ENCODE measurements at regions not wholly inside any gene's neighbourhood (a gene's known extent, or its start where the extent isn't known, plus 50 kb on each side); places are given as distances from the start of the nearest gene placed in this dataset.

GRCh38 chr2:108124736-108125495 is 114.9 kb upstream of the SULT1C3 start:
- no peak overlapping the region for H3K4me3 Mint-ChIP-seq

GRCh38 chr2:108125581-108125980 is 114.2 kb upstream of the SULT1C3 start:
- no peaks in the 10 kb centered on the region for H3K36me3 Mint-ChIP-seq (ENCODE audit: low read depth)
- TF ChIP-seq CTCF (IDR thresholded peaks at IDR 0.05; ENCODE audit: unreplicated experiment in 3 of 3), result no peak
- H3K4me1 Mint-ChIP-seq, result peaks cover 26% of the 10 kb centered on the region
- H3K27ac Mint-ChIP-seq, result peak overlapping the region; percentile 79 to 95 (median 93)
- H3K9me3 Mint-ChIP-seq, result no peaks in the 10 kb centered on the region
- H3K4me3 Mint-ChIP-seq, result no peak overlapping the region
- no peaks in the 10 kb centered on the region for H3K27me3 Mint-ChIP-seq (ENCODE audit: low read depth)

More at GRCh38 chr2:108124736-108125495, 114.9 kb upstream of the SULT1C3 start:
- no peak for TF ChIP-seq CTCF (IDR thresholded peaks at IDR 0.05; ENCODE audit: unreplicated experiment in 3 of 3)
- no peaks in the 10 kb centered on the region for H3K36me3 Mint-ChIP-seq (ENCODE audit: low read depth)
- no peaks in the 10 kb centered on the region for H3K27me3 Mint-ChIP-seq (ENCODE audit: low read depth)
- no peaks in the 10 kb centered on the region for H3K9me3 Mint-ChIP-seq
- peak overlapping the region; percentile 79 to 95 (median 93) for H3K27ac Mint-ChIP-seq
- H3K4me1 Mint-ChIP-seq, result peaks cover 26% of the 10 kb centered on the region

GRCh38 chr2:108128249-108128648 is 111.5 kb upstream of the SULT1C3 start:
- Mint-ChIP-seq H3K27ac (peak overlapping the region in 2 of 3 experiments; percentile 73 to 88), H3K36me3 (ENCODE audit: low read depth) (no peaks in the 10 kb centered on the region), H3K9me3 (peaks cover 2% of the 10 kb centered on the region), H3K4me3 (no peak overlapping the region), H3K27me3 (ENCODE audit: low read depth) (no peaks in the 10 kb centered on the region), H3K4me1 (peaks cover 26% of the 10 kb centered on the region)
- no peak for TF ChIP-seq CTCF (IDR thresholded peaks at IDR 0.05; ENCODE audit: unreplicated experiment in 3 of 3)

- peaks cover 6% of the 10 kb centered on the region for H3K36me3 Mint-ChIP-seq (ENCODE audit: low read depth)
- peaks cover 8% of the 10 kb centered on the region for H3K9me3 Mint-ChIP-seq
- peaks cover 18% of the 10 kb centered on the region for H3K4me1 Mint-ChIP-seq
- TF ChIP-seq CTCF (IDR thresholded peaks at IDR 0.05; ENCODE audit: unreplicated experiment in 3 of 3), result no peak
- H3K4me3 Mint-ChIP-seq, result no peak overlapping the region
- peak overlapping the region in 2 of 3 experiments; percentile 3 to 31 for H3K27ac Mint-ChIP-seq
- H3K27me3 Mint-ChIP-seq (ENCODE audit: low read depth), result no peaks in the 10 kb centered on the region
Observed at GRCh38 chr2:108129636-108130035, 110.1 kb upstream of the SULT1C3 start.

GRCh38 chr2:108133457-108133856 is 106.3 kb upstream of the SULT1C3 start:
- Mint-ChIP-seq H3K27ac (no peak overlapping the region), H3K4me1 (peaks cover 5% of the 10 kb centered on the region), H3K36me3 (ENCODE audit: low read depth) (peaks cover 6% of the 10 kb centered on the region), H3K27me3 (ENCODE audit: low read depth) (no peaks in the 10 kb centered on the region), H3K4me3 (no peak overlapping the region), H3K9me3 (peaks cover 8% of the 10 kb centered on the region)
- no peak for TF ChIP-seq CTCF (IDR thresholded peaks at IDR 0.05; ENCODE audit: unreplicated experiment in 3 of 3)

- no peaks in the 10 kb centered on the region for H3K9me3 Mint-ChIP-seq
- peaks cover 3% of the 10 kb centered on the region for H3K27me3 Mint-ChIP-seq (ENCODE audit: low read depth)
- no peak overlapping the region for H3K27ac Mint-ChIP-seq
- no peaks in the 10 kb centered on the region for H3K36me3 Mint-ChIP-seq (ENCODE audit: low read depth)
- TF ChIP-seq CTCF (IDR thresholded peaks at IDR 0.05; ENCODE audit: unreplicated experiment in 3 of 3), result no peak
- no peaks in the 10 kb centered on the region for H3K4me1 Mint-ChIP-seq
- H3K4me3 Mint-ChIP-seq, result no peak overlapping the region
Observed at GRCh38 chr2:108139521-108139920, 100.2 kb upstream of the SULT1C3 start.
